Naive B cell (primary cell): ENCODE measurements at regions not wholly inside any gene's neighbourhood (a gene's known extent, or its start where the extent isn't known, plus 50 kb on each side); places are given as distances from the start of the nearest gene placed in this dataset.
A peak's percentile ranks its signal among the peaks of the same experiment; 100 is the strongest.
"Not testable (repeated sequence)": the region's sequence is repeated elsewhere in the genome, so short reads cannot be mapped to it uniquely, and the experiment has no call there.

ENCODE experiments used
- ATAC-seq, 2 donors: fragments of 150-1000 bp; cut with Tn5 transposase; 2 replicates each; pipeline ENCODE4 v1.10.0; 2021; ENCODE audit warnings: low read depth in 2 of 2, mild to moderate bottlenecking in 2 of 2, moderate library complexity in 2 of 2
- DNase-seq: peaks from one replicate; pipeline ENCODE4 v3.0.0; 2022
- H3K27ac Mint-ChIP-seq, 6 donors: one replicate each; pipeline ENCODE4 v1.8.0; 2020 to 2022; ENCODE audit warnings: mild to moderate bottlenecking in 6 of 6, mixed read lengths in 6 of 6, moderate library complexity in 5 of 6, inconsistent platforms in 2 of 6
- H3K27me3 Mint-ChIP-seq, 3 donors: one replicate each; pipeline ENCODE4 v1.8.0; 2021 to 2022; ENCODE audit warnings: mixed read lengths in 3 of 3, mild to moderate bottlenecking in 1 of 3
- H3K36me3 Mint-ChIP-seq, 2 donors: one replicate each; pipeline ENCODE4 v1.8.0; 2020 to 2022; ENCODE audit warnings: mixed read lengths in 2 of 2, inconsistent platforms in 1 of 2, mild to moderate bottlenecking in 1 of 2
- H3K4me1 Mint-ChIP-seq, 3 donors: one replicate each; pipeline ENCODE4 v1.8.0; 2020 to 2022; ENCODE audit warnings: mixed read lengths in 3 of 3, inconsistent platforms in 1 of 3, mild to moderate bottlenecking in 1 of 3, moderate library complexity in 1 of 3
- H3K4me3 Mint-ChIP-seq, 8 donors: one replicate each; pipeline ENCODE4 v1.8.0; 2020 to 2022; ENCODE audit warnings: mild to moderate bottlenecking in 8 of 8, mixed read lengths in 8 of 8, moderate library complexity in 8 of 8, inconsistent platforms in 2 of 8
- H3K9me3 Mint-ChIP-seq, 7 donors: one replicate each; pipeline ENCODE4 v1.8.0; 2020 to 2022; ENCODE audit warnings: mixed read lengths in 7 of 7, mild to moderate bottlenecking in 5 of 7, inconsistent platforms in 2 of 7, moderate library complexity in 1 of 7

DNA sequence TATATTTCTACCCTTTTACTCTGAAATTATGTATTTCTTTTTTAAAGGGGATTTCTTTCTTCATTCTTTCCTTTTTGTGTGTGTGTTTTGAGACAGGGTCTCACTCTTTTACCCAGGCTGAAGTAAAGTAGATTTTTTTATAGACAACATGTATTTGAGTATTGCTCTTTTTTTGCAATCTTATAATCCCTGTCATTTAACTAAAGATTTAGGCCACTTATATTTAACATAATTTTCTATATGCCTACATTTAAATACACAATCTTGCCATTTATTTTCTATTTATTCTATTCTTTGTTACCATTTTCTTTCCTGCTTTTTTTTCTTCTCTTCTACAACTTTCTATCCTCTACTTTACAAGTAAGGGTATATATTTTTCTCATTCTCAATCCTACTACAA, 416.0 kb upstream of the IRX2 start:
- Mint-ChIP-seq H3K27ac (no peak overlapping the region), H3K9me3 (peaks cover 17 to 44% (median 22%) of the 10 kb centered on the region in 7 donors), H3K4me3 (no peak overlapping the region), H3K27me3 (no peaks in the 10 kb centered on the region), H3K4me1 (no peaks in the 10 kb centered on the region), H3K36me3 (peaks cover 0 to 8% of the 10 kb centered on the region in 2 donors)
- no peak for ATAC-seq
- no peak for DNase-seq

DNA sequence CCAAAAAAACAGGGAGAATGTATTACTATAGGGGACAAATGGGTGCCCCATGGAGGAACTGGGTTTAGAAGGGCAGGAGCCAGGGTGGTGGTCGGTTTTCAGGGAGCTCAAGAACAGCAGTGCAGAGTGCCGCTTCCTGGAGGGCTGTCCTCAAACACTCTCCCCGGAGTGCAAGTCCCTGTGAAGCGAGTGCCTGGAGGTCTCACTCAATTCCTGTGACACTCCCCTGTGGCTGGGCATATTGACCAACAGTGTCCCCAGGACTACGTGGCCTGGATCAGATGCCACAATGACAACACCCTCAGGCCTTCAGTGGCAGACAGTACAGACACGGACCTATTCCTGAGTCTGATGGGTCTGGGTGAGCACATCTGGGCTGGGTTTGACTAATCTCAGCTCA, 412.1 kb upstream of the IRX2 start:
- Mint-ChIP-seq H3K27ac (no peak overlapping the region), H3K9me3 (peaks cover 18 to 30% (median 20%) of the 10 kb centered on the region in 7 donors), H3K27me3 (peaks cover 0 to 5% (median 0%) of the 10 kb centered on the region in 3 donors), H3K4me1 (no peaks in the 10 kb centered on the region), H3K36me3 (peaks cover 0 to 8% of the 10 kb centered on the region in 2 donors), H3K4me3 (no peak overlapping the region)
- ATAC-seq = no peak
- DNase-seq = no peak

DNA sequence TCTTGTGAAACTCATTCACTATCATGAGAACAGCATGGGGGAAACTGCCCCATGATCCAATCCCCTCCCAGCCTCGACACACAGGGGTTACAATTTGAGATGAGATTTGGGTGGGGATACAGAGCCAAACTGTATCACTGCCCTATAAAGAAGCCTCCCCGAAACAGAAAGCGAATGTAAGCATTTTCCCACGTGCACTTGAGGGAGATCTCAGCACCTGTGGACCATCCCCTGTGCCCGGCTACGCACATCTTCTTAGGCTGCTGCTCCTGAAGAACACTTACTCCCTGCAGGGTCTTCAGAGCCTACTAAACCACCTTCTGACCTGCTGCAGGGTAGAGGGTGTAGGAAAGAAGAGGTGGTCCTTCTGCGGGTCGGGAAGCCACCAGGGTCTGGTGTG, 410.2 kb upstream of the IRX2 start:
- ATAC-seq (no peak), DNase-seq (no peak)
- Mint-ChIP-seq H3K27me3 (peaks cover 0 to 9% (median 0%) of the 10 kb centered on the region in 3 donors), H3K9me3 (peaks cover 8 to 15% (median 12%) of the 10 kb centered on the region in 7 donors), H3K36me3 (no peaks in the 10 kb centered on the region), H3K27ac (no peak overlapping the region), H3K4me3 (no peak overlapping the region), H3K4me1 (no peaks in the 10 kb centered on the region)

DNA sequence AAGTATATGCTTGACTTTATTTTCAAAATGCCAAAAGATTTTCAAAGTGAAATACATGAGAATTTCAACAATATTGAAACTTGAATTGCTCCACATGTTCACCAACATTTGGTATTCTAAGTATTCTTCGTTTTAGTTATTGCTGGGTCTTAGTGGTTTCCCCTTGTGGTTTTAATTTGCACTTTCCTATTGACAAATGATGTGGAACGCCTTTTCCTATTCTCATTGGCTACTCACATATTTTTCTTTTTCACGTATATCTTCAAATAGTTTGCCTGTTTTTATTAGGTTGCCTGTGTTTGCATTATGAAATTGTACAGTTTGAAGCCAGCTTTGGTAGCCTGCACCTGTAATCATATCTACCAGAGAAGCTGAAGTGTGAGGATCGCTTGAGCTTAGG, 405.7 kb upstream of the IRX2 start:
- H3K4me1 Mint-ChIP-seq = no peaks in the 10 kb centered on the region
- H3K27me3 Mint-ChIP-seq = peaks cover 0 to 9% (median 0%) of the 10 kb centered on the region in 3 donors
- DNase-seq (no peak), ATAC-seq (no peak)
- H3K9me3 Mint-ChIP-seq = peaks cover 0 to 13% (median 3%) of the 10 kb centered on the region in 7 donors
- H3K27ac Mint-ChIP-seq = no peak overlapping the region
- peaks cover 0 to under 1% of the 10 kb centered on the region in 2 donors for H3K36me3 Mint-ChIP-seq
- H3K4me3 Mint-ChIP-seq = no peak overlapping the region

DNA sequence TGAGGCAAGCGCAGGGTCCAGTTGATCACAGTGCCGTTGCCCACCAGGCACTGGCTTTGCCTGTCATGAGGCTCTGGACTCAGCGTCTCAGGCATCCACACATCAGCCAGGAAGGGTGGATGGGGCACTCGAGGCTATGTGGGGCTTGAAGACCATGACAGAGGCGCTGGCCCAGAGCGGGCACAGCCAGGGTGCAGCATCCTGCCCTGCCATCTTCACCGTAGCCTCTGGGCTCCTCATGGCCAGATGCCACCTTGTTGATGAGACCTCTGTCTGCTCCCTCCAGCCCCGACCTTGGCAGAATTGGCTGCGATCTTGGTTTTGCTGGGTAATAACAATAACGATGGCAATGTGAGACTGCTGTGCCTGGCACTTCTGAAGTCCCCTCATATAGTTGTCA, 404.2 kb upstream of the IRX2 start:
- Mint-ChIP-seq H3K27me3 (peaks cover 0 to 12% (median 0%) of the 10 kb centered on the region in 3 donors), H3K36me3 (peaks cover 0 to 8% of the 10 kb centered on the region in 2 donors), H3K9me3 (peaks cover 2 to 15% (median 7%) of the 10 kb centered on the region in 7 donors), H3K4me3 (no peak overlapping the region), H3K4me1 (no peaks in the 10 kb centered on the region), H3K27ac (no peak overlapping the region)
- DNase-seq = no peak
- no peak for ATAC-seq

DNA sequence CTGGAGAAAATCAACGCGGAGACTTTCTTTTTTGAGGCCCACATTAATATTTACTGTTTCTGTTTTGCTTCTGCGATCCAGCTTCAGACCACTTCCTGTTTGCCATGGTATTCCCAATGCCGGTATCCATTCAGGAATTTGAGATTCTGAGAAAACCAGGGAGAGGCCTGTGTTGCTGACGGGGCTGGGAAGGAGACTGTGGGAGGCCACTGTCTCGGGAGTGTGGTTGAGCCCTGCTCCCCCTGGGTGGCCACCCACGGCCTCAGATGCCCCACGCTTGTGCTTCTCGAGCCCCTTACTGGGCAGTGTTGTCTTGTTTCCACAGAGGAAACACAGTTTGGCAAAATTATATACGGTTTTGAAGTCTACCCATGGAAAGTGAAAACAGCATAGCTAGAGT, 403.6 kb upstream of the IRX2 start:
- Mint-ChIP-seq H3K9me3 (peaks cover 3 to 19% (median 6%) of the 10 kb centered on the region in 7 donors), H3K4me1 (no peaks in the 10 kb centered on the region), H3K27ac (no peak overlapping the region), H3K36me3 (peaks cover 0 to 15% of the 10 kb centered on the region in 2 donors), H3K4me3 (no peak overlapping the region), H3K27me3 (peaks cover 0 to 8% (median 0%) of the 10 kb centered on the region in 3 donors)
- ATAC-seq = no peak
- no peak for DNase-seq

DNA sequence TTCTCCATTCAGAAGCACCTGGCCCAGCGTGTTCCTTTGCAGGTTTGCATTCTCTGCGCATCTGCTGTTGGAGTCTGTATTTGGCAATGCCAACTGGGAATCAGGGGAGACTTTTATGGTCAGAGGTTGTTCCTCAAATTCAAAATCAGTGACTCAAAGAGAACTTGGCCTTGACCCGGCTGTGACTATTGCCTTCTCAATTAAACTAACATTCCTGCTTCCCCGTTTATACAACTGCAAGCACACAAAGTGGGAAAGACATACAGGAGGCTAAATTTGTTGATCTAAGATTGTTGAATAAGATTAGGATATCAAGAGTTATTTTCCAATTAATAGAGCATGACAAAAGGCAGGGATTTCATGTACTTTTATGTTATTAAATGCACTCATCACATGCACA, 402.4 kb upstream of the IRX2 start:
- DNase-seq = no peak
- ATAC-seq = no peak
- Mint-ChIP-seq H3K4me1 (no peaks in the 10 kb centered on the region), H3K4me3 (no peak overlapping the region), H3K9me3 (peaks cover 3 to 19% (median 8%) of the 10 kb centered on the region in 7 donors), H3K27me3 (peaks cover 0 to 7% (median 0%) of the 10 kb centered on the region in 3 donors), H3K36me3 (peaks cover 0 to 17% of the 10 kb centered on the region in 2 donors), H3K27ac (peak overlapping the region in 1 of 6 donors; percentile 9)

DNA sequence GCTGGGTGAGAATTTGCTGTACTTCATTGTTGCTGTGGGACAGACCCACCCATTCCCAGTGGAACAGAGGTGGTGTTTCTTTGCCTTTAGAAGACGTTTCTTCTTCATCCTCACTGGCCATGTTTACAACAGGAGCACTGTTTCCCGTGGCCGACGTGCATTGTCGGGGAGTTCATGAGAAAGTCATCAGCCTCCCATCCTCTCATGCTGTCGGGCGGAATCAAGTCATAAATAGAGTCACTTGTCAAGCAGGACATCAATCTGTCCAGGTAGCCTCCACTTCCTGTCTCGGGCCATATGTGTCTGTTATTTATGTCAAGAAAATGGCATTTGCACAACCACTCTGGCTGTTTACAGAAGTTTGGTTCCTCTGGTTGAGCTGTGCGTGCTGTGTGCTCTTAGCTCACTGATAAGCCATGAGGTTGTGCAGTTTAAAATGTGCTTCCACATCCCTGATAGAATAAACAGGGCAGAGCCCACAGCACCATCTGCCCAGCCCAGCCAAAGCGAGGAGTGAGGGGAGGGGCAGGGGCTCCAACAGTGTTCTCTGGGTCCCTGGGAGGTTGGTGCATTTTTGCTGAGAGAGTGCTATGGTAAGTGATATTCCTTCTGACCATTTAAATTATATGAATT, 401.9 kb upstream of the IRX2 start:
- H3K4me3 Mint-ChIP-seq = no peak overlapping the region
- H3K27ac Mint-ChIP-seq = no peak overlapping the region
- peaks cover 0 to 17% of the 10 kb centered on the region in 2 donors for H3K36me3 Mint-ChIP-seq
- H3K4me1 Mint-ChIP-seq = no peaks in the 10 kb centered on the region
- DNase-seq = no peak
- ATAC-seq = no peak
- peaks cover 3 to 19% (median 12%) of the 10 kb centered on the region in 7 donors for H3K9me3 Mint-ChIP-seq
- peaks cover 0 to 7% (median 0%) of the 10 kb centered on the region in 3 donors for H3K27me3 Mint-ChIP-seq

DNA sequence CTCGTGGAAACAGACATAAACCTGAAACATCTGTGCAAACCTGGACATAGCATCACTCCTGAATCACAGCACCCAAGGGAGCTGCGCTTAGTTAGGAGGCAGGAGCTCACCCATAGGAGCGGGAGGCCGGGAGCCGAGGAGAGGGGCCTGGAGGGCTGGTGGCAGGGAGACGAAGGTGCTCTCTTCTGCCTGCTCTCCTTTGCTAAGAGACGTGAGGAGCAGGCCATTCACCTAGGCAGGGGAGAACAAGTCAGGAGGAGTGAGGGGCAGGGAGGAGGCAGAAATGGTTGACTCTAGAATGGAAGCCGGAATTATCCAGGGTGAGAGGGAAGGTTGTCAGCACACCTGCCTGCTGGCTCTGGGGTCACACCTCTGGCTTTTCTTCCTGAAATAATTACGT, 398.4 kb upstream of the IRX2 start:
- Mint-ChIP-seq H3K4me1 (no peaks in the 10 kb centered on the region), H3K9me3 (peaks cover 3 to 19% (median 12%) of the 10 kb centered on the region in 7 donors), H3K27me3 (peaks cover 0 to 3% (median 0%) of the 10 kb centered on the region in 3 donors), H3K27ac (no peak overlapping the region), H3K4me3 (no peak overlapping the region), H3K36me3 (peaks cover 0 to 17% of the 10 kb centered on the region in 2 donors)
- ATAC-seq = no peak
- DNase-seq = no peak

DNA sequence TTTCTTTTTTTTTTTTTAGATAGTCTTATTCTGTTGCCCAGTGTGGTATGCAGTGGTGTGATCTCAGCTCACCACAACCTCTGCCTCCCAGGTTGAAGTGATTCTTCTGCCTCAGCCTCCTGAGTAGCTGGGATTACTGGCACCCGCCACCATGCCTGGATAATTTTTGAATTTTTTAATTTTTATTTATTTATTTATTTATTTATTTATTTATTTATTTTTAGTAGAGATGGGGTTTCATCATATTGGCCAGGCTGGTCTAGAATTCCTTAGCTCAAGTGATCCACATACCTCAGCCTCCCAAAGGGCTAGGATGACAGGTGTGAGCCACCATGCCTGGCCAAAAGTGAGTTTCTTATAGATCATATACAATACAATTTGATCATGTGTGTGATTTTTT, 395.9 kb upstream of the IRX2 start:
- H3K27ac Mint-ChIP-seq, H3K4me1 Mint-ChIP-seq, H3K27me3 Mint-ChIP-seq, H3K4me3 Mint-ChIP-seq, DNase-seq, ATAC-seq: not testable (repeated sequence)
- Mint-ChIP-seq H3K9me3 (peaks cover 3 to 19% (median 13%) of the 10 kb centered on the region in 7 donors), H3K36me3 (peaks cover 0 to 17% of the 10 kb centered on the region in 2 donors)

DNA sequence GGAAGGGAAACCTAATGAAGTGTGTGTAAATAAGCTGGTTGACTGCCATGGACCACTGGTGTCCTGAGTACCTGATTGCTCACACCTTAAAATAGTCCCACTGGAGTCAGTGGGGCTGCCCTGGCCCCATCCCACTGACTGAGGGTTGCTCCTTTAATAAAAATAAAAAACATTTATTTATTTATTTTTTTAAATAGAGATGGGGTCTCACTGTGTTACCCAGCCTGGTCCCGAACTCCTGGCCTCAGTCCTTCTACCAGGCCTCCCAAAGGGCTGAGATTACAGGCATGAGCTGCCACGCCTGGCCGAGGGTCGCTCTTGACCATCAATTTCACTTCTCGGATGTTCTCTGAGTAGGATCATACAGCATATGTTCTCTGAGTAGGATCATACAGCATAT, 394.2 kb upstream of the IRX2 start:
- Mint-ChIP-seq H3K9me3 (peaks cover 0 to 19% (median 9%) of the 10 kb centered on the region in 7 donors), H3K4me1 (no peaks in the 10 kb centered on the region), H3K36me3 (peaks cover 0 to 7% of the 10 kb centered on the region in 2 donors), H3K27me3 (no peaks in the 10 kb centered on the region), H3K4me3 (no peak overlapping the region), H3K27ac (no peak overlapping the region)
- DNase-seq (no peak), ATAC-seq (no peak)

DNA sequence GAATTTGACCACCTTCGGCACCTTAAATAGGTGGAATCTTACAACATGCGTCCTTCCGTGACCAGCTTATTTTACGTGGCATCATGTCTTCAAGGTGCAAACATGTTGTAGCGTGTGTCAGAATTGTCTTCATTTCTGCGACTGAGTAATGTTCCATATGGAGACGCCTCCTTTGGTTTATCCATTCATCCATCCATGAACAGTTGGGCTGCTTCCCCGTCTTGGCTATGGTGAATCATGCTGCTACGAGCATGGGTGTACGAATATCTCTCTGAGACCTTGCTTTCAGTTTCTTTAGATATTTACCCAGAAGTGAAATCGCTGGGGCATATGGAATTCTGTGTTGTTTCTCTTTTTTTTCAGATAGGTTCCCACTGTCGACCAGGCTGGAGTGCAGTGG, 391.9 kb upstream of the IRX2 start:
- no peaks in the 10 kb centered on the region for H3K36me3 Mint-ChIP-seq
- no peaks in the 10 kb centered on the region for H3K27me3 Mint-ChIP-seq
- H3K9me3 Mint-ChIP-seq = peaks cover 0 to 15% (median 5%) of the 10 kb centered on the region in 7 donors
- H3K4me1 Mint-ChIP-seq = no peaks in the 10 kb centered on the region
- no peak for ATAC-seq
- no peak overlapping the region for H3K4me3 Mint-ChIP-seq
- no peak for DNase-seq
- H3K27ac Mint-ChIP-seq = no peak overlapping the region

DNA sequence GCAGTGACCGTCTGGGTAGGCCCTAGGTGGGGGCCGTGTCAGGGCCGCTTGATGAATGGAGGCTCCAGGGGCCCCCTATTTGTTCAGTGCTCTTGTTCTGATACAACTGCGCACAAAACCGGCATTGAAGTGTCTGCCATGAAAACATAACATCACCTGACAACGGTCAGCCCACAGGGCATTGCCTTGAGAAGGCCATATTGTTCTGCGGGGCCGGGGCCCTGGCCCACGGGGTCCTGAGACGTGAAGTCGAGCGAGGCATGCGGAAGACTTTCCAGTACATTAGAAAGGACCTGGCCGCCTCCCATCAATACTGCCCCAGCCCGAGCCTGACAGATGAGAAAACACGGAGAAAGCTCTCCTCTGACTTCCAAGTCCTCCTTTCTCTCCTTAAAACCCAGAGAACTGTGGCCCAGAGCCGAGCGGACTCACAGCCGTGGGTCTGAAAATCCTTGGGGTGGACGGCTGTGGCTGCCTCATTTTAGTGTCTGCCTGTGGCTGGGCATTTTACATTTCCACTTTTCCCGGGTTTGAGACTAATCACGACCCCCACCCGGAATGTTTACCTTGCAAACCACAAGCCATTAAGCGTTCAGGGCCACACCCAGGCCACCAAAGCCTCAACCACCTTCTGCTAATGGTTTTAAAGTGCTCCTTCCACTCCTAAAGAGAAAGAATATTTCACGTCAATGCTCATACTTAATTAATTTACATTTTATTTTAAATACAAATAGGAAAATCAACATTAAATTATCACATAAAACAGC, 391.0 kb upstream of the IRX2 start:
- DNase-seq (no peak), ATAC-seq (no peak)
- no peak overlapping the region for H3K4me3 Mint-ChIP-seq
- no peaks in the 10 kb centered on the region for H3K36me3 Mint-ChIP-seq
- peaks cover 0 to 15% (median 5%) of the 10 kb centered on the region in 7 donors for H3K9me3 Mint-ChIP-seq
- no peaks in the 10 kb centered on the region for H3K4me1 Mint-ChIP-seq
- H3K27me3 Mint-ChIP-seq = no peaks in the 10 kb centered on the region
- peak overlapping the region in 1 of 6 donors; percentile 26 for H3K27ac Mint-ChIP-seq

DNA sequence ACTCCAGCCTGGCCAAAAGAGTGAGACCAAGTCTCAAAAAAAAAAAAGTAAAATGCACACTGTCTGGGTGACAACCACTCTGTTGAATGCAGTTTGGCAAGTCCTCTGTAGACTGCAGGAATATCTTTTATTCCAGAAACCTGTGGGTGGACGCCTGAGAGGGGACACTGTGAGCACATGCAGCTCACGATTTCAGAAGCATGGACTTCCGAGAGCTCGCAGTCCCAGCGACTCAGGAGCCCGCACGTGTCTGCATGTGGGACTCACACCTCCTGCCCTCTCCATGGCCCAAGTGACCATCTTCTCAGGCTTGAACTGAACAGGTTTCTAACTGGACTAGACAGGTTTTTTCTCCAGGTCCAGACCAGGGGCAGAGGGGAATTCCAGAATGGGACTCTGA, 388.6 kb upstream of the IRX2 start:
- H3K4me3 Mint-ChIP-seq = no peak overlapping the region
- no peaks in the 10 kb centered on the region for H3K36me3 Mint-ChIP-seq
- H3K27me3 Mint-ChIP-seq = no peaks in the 10 kb centered on the region
- peaks cover 0 to 15% (median 5%) of the 10 kb centered on the region in 7 donors for H3K9me3 Mint-ChIP-seq
- ATAC-seq (no peak), DNase-seq (no peak)
- no peak overlapping the region for H3K27ac Mint-ChIP-seq
- no peaks in the 10 kb centered on the region for H3K4me1 Mint-ChIP-seq
